ENCODE measurements at regions not wholly inside any gene's neighbourhood (a gene's known extent, or its start where the extent isn't known, plus 50 kb on each side); places are given as distances from the start of the nearest gene placed in this dataset.

DNA sequence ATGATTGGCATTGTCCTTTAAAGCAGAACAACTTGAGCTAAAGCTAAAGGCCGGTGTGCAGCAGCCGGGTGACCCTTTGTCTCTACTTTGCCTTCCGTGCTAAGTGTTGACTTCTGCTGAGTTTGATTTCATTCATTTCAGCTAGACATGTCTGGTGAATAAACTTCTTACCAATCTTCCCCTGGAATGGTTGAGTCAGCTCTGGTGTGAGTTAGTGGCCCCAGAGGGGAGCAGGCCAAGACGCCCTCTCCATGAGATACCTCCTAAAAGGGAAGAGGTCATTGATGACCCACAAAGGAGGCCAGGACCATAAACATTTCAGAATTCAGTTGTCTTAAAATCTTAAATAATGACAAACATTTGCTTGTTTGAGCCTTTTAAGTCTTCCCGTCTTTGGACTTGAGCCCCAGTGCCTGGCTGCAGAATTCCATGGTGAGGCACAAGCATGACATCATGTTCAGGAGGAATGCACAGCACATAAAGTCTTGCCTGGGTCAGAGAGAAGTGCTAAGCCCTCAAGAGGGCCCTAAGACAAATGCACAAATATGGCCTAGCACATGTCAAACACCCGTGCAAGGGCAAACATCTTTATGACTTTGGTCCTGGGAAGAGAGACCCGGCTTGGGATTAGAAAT, 96.3 kb upstream of the NEDD9 start:
- no peaks in the 10 kb centered on the region for H3K9me3 ChIP-seq (ENCODE audit: insufficient read depth, low read length, severe bottlenecking)
- DNase-seq (no peak), ATAC-seq (ENCODE audit: insufficient read depth, low read depth) (no peak)
- H2AFZ ChIP-seq (ENCODE audit: low read depth, low read length), result no peak overlapping the region
- H3K36me3 ChIP-seq (ENCODE audit: insufficient read depth, low read length), result no peaks in the 10 kb centered on the region; the same call in 1 of the 2 replicates
- peaks cover 27% of the 10 kb centered on the region for H3K4me1 ChIP-seq (ENCODE audit: insufficient read depth, low read length)
- no peak overlapping the region for H3K4me2 ChIP-seq (ENCODE audit: insufficient read depth, low read length)
- H3K9ac ChIP-seq (ENCODE audit: low read depth, low read length), result no peak overlapping the region
- no peaks in the 10 kb centered on the region for H3K27me3 ChIP-seq (ENCODE audit: insufficient read depth, low read length, poor library complexity)
- no peak overlapping the region for H3K27ac ChIP-seq (ENCODE audit: low read length)
- no peak overlapping the region for H3K4me3 ChIP-seq (ENCODE audit: low read depth in 1 of 2, low read length in 2 of 2)
- no peaks in the 10 kb centered on the region for H3K79me2 ChIP-seq (ENCODE audit: insufficient read depth, low read length)
- H4K20me1 ChIP-seq (ENCODE audit: insufficient read depth, low read length), result no peaks in the 10 kb centered on the region
- TF ChIP-seq, protein P1, sequence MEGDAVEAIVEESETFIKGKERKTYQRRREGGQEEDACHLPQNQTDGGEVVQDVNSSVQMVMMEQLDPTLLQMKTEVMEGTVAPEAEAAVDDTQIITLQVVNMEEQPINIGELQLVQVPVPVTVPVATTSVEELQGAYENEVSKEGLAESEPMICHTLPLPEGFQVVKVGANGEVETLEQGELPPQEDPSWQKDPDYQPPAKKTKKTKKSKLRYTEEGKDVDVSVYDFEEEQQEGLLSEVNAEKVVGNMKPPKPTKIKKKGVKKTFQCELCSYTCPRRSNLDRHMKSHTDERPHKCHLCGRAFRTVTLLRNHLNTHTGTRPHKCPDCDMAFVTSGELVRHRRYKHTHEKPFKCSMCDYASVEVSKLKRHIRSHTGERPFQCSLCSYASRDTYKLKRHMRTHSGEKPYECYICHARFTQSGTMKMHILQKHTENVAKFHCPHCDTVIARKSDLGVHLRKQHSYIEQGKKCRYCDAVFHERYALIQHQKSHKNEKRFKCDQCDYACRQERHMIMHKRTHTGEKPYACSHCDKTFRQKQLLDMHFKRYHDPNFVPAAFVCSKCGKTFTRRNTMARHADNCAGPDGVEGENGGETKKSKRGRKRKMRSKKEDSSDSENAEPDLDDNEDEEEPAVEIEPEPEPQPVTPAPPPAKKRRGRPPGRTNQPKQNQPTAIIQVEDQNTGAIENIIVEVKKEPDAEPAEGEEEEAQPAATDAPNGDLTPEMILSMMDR (IDR thresholded peaks at IDR 0.05; ENCODE audit: borderline replicate concordance, extremely low read depth, low read length, poor library complexity, severe bottlenecking), result no peak
- TF ChIP-seq EZH2 (IDR thresholded peaks at IDR 0.05; ENCODE audit: borderline replicate concordance, low read depth, low read length, severe bottlenecking), result no peak

DNA sequence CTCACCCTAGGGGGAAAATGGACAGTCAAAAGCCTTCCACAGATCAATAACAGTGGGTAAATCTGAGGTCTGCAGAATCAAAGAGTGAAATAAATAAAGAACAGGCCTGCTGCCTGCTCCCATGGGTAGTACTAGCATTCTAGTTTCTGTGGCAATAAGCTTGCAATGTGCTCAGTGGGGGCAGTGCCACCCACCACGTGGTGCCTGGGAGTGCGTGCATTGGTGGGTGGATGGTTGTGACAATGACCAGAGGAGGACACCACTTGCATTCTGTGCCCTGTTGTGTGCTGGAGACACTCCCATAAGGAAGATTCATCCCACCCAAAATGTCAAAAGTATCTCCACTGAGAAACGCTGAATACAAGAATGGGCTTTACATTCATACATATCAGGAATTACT, 95.5 kb upstream of the NEDD9 start:
- Histone ChIP-seq H3K4me3 (ENCODE audit: low read depth in 1 of 2, low read length in 2 of 2) (no peak overlapping the region), H2AFZ (ENCODE audit: low read depth, low read length) (no peak overlapping the region), H3K27me3 (ENCODE audit: insufficient read depth, low read length, poor library complexity) (no peaks in the 10 kb centered on the region), H4K20me1 (ENCODE audit: insufficient read depth, low read length) (no peaks in the 10 kb centered on the region), H3K4me2 (ENCODE audit: insufficient read depth, low read length) (no peak overlapping the region), H3K9me3 (ENCODE audit: insufficient read depth, low read length, severe bottlenecking) (no peaks in the 10 kb centered on the region), H3K9ac (ENCODE audit: low read depth, low read length) (no peak overlapping the region), H3K4me1 (ENCODE audit: insufficient read depth, low read length) (peaks cover 19% of the 10 kb centered on the region), H3K27ac (ENCODE audit: low read length) (no peak overlapping the region), H3K79me2 (ENCODE audit: insufficient read depth, low read length) (no peaks in the 10 kb centered on the region), H3K36me3 (ENCODE audit: insufficient read depth, low read length) (no peaks in the 10 kb centered on the region; the same call in 1 of the 2 replicates)
- ATAC-seq (ENCODE audit: insufficient read depth, low read depth) (no peak), DNase-seq (no peak)
- TF ChIP-seq, protein P1 (IDR thresholded peaks at IDR 0.05; ENCODE audit: borderline replicate concordance, extremely low read depth, low read length, poor library complexity, severe bottlenecking), result no peak
- TF ChIP-seq EZH2 (IDR thresholded peaks at IDR 0.05; ENCODE audit: borderline replicate concordance, low read depth, low read length, severe bottlenecking), result no peak

DNA sequence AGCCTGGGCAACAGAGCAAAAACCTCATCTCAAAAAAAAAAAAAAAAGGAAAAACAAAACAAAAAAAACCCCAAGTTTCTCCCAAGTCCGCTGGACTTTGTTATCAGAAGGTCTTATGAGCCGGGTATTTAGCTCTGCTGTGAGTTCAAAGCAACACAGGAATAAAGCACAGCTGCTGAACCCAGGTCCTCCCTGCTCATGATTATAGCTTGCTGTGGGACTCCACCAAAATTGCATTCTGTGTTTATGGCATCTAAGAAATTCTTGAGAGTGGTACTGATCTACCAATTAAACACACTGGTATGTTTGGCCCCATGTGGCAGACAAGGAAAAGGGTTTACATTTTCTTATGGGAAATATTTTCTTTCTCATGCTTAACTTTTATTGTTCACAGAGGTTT, 93.6 kb upstream of the NEDD9 start:
- Histone ChIP-seq H4K20me1 (ENCODE audit: insufficient read depth, low read length) (no peaks in the 10 kb centered on the region), H2AFZ (ENCODE audit: low read depth, low read length) (no peak overlapping the region), H3K36me3 (ENCODE audit: insufficient read depth, low read length) (no peaks in the 10 kb centered on the region), H3K27ac (ENCODE audit: low read length) (no peak overlapping the region), H3K9me3 (ENCODE audit: insufficient read depth, low read length, severe bottlenecking) (no peaks in the 10 kb centered on the region), H3K4me2 (ENCODE audit: insufficient read depth, low read length) (no peak overlapping the region), H3K9ac (ENCODE audit: low read depth, low read length) (no peak overlapping the region), H3K4me1 (ENCODE audit: insufficient read depth, low read length) (peaks cover 11% of the 10 kb centered on the region; the same call in 1 of the 2 replicates), H3K27me3 (ENCODE audit: insufficient read depth, low read length, poor library complexity) (no peaks in the 10 kb centered on the region), H3K79me2 (ENCODE audit: insufficient read depth, low read length) (no peaks in the 10 kb centered on the region), H3K4me3 (ENCODE audit: low read depth in 1 of 2, low read length in 2 of 2) (no peak overlapping the region)
- TF ChIP-seq, protein P1 (IDR thresholded peaks at IDR 0.05; ENCODE audit: borderline replicate concordance, extremely low read depth, low read length, poor library complexity, severe bottlenecking), result no peak
- TF ChIP-seq EZH2 (IDR thresholded peaks at IDR 0.05; ENCODE audit: borderline replicate concordance, low read depth, low read length, severe bottlenecking), result no peak
- ATAC-seq (ENCODE audit: insufficient read depth, low read depth), result no peak
- no peak for DNase-seq
